H1 (cell line): ENCODE measurements at regions not wholly inside any gene's neighbourhood (a gene's known extent, or its start where the extent isn't known, plus 50 kb on each side); places are given as distances from the start of the nearest gene placed in this dataset.

Source experiments
- CTCF ChIA-PET: fragments of 300-600 bp; sonication (Branson Sonifier 250); formaldehyde crosslinking; loops from one replicate; lab custom pipeline; 2021; ENCODE audit not compliant: partially characterized antibody; lab: Charles Lee
- POLR2A ChIA-PET: fragments of 300-600 bp; sonication (Branson Sonifier 250); formaldehyde crosslinking; loops from one replicate; lab custom pipeline; 2021; ENCODE audit warnings: inconsistent platforms; ENCODE audit not compliant: partially characterized antibody; lab: Charles Lee
- DNase-seq, 2 experiments: peaks; one replicate each; pipeline versions ENCODE4 v3.0.0 to v3.0.0-alpha.2; 2010 to 2022; ENCODE audit warnings: low spot score in 2 of 2, low read depth in 1 of 2, mixed read lengths in 1 of 2
- FAIRE-seq: peaks from 2 replicates; lab custom pipeline; 2011; peaks lifted over from hg19 to GRCh38; lab: Jason Lieb, UNC
- H2AFZ ChIP-seq: 2 replicates; pipeline ENCODE4 v1.8.1; 2012; ENCODE audit warnings: low read length, inconsistent platforms
- H2AK5ac ChIP-seq: 2 replicates; pipeline ENCODE4 v1.6.1; 2013; ENCODE audit warnings: low read depth, low read length
- H2BK120ac ChIP-seq: replicated peaks from 2 replicates; pipeline ENCODE3; 2013; ENCODE audit warnings: low read depth, low read length, inconsistent platforms
- H2BK12ac ChIP-seq: 2 replicates; pipeline ENCODE4 v1.6.1; 2013; ENCODE audit warnings: low read depth, low read length
- H2BK15ac ChIP-seq: 2 replicates; pipeline ENCODE4 v1.6.1; 2013; ENCODE audit warnings: low read length
- H2BK20ac ChIP-seq: 2 replicates; pipeline ENCODE4 v1.6.1; 2013; ENCODE audit warnings: low read length
- H2BK5ac ChIP-seq: 2 replicates; pipeline ENCODE4 v1.6.1; 2013; ENCODE audit warnings: low read depth, low read length
- H3K14ac ChIP-seq: 2 replicates; pipeline ENCODE4 v1.6.1; 2013; ENCODE audit warnings: inconsistent platforms; ENCODE audit not compliant: insufficient read length
- H3K18ac ChIP-seq: 2 replicates; pipeline ENCODE4 v1.6.1; 2013; ENCODE audit warnings: low read length; ENCODE audit errors: extremely low read depth
- H3K23ac ChIP-seq: 2 replicates; pipeline ENCODE4 v1.6.1; 2013; ENCODE audit warnings: inconsistent platforms; ENCODE audit not compliant: insufficient read length
- H3K23me2 ChIP-seq: 2 replicates; pipeline ENCODE4 v1.6.1; 2013; ENCODE audit warnings: low read depth, low read length
- H3K27ac ChIP-seq: 2 replicates; pipeline ENCODE4 v1.6.1; 2011; ENCODE audit warnings: low read depth, low read length, inconsistent platforms
- H3K27me3 ChIP-seq, 4 experiments: replicated peaks in 1 of 4; 1 replicate in 1 of 4; 2 replicates in 3 of 4; pipeline versions ENCODE4 v1.6.1 to v1.8.1; 2011 to 2013; ENCODE audit warnings: low read length in 3 of 4, mild to moderate bottlenecking in 3 of 4, inconsistent platforms in 2 of 4, mixed read lengths in 2 of 4, moderate library complexity in 1 of 4; ENCODE audit not compliant: control insufficient read depth in 3 of 4, insufficient read depth in 3 of 4; ENCODE audit errors: extremely low read depth in 1 of 4
- H3K36me3 ChIP-seq, 4 experiments: 2 replicates each; pipeline versions ENCODE4 v1.6.1 to v1.8.1; 2011 to 2013; ENCODE audit warnings: mild to moderate bottlenecking in 4 of 4, low read length in 3 of 4, moderate library complexity in 2 of 4, control low read depth in 1 of 4, inconsistent platforms in 1 of 4; ENCODE audit not compliant: insufficient read depth in 4 of 4, control insufficient read depth in 2 of 4
- H3K4ac ChIP-seq: replicated peaks from 2 replicates; pipeline ENCODE3; 2013; ENCODE audit warnings: low read length, low read depth, mixed read lengths, inconsistent platforms; ENCODE audit not compliant: insufficient read length
- H3K4me1 ChIP-seq, 4 experiments: replicated peaks in 1 of 4; 1 replicate in 1 of 4; 2 replicates in 3 of 4; pipeline versions ENCODE4 v1.6.1 to v1.8.1; 2011 to 2013; ENCODE audit warnings: low read length in 3 of 4, inconsistent platforms in 2 of 4, mixed read lengths in 1 of 4; ENCODE audit not compliant: insufficient read depth in 4 of 4, control insufficient read depth in 3 of 4
- H3K4me2 ChIP-seq, 2 experiments: 2 replicates each; pipeline versions ENCODE4 v1.6.1 to v1.8.1; 2011 to 2013; ENCODE audit warnings: low read depth in 2 of 2, low read length in 2 of 2, control low read depth in 1 of 2, inconsistent platforms in 1 of 2, mild to moderate bottlenecking in 1 of 2; ENCODE audit not compliant: insufficient read depth in 1 of 2
- H3K4me3 ChIP-seq, 4 experiments: fragments of 200-600, 300-600 bp in 1 of 4; sonication (generic), shearing (Covaris generic), sonication (Bioruptor Twin) in 1 of 4; 2 replicates each; pipeline versions ENCODE4 v1.5.1 to v1.8.1; 2011 to 2016; ENCODE audit warnings: low read length in 4 of 4, low read depth in 3 of 4, control low read depth in 2 of 4, inconsistent platforms in 2 of 4, mild to moderate bottlenecking in 2 of 4, mixed read lengths in 1 of 4, moderate library complexity in 1 of 4; ENCODE audit not compliant: insufficient read depth in 2 of 4; ENCODE audit errors: extremely low read depth in 1 of 4
- H3K56ac ChIP-seq: replicated peaks from 2 replicates; pipeline ENCODE3; 2013; ENCODE audit warnings: low read depth, mild to moderate bottlenecking, mixed read lengths, low read length, inconsistent platforms; ENCODE audit not compliant: insufficient read length
- H3K79me1 ChIP-seq: 2 replicates; pipeline ENCODE4 v1.6.1; 2013; ENCODE audit warnings: low read depth, low read length, control low read depth
- H3K79me2 ChIP-seq, 2 experiments: 2 replicates each; pipeline versions ENCODE4 v1.6.1 to v1.8.1; 2012 to 2013; ENCODE audit warnings: low read length in 2 of 2, mild to moderate bottlenecking in 2 of 2, inconsistent platforms in 1 of 2; ENCODE audit not compliant: insufficient read depth in 2 of 2, control insufficient read depth in 1 of 2
- H3K9ac ChIP-seq, 4 experiments: replicated peaks in 1 of 4; 1 replicate in 1 of 4; 2 replicates in 3 of 4; pipeline versions ENCODE4 v1.6.1 to v1.8.1; 2011 to 2013; ENCODE audit warnings: low read depth in 3 of 4, low read length in 3 of 4, control low read depth in 2 of 4, mild to moderate bottlenecking in 2 of 4, moderate library complexity in 2 of 4, inconsistent platforms in 1 of 4; ENCODE audit errors: extremely low read depth in 1 of 4
- H3K9me3 ChIP-seq, 2 experiments: 2 replicates each; pipeline versions ENCODE4 v1.6.1 to v1.8.1; 2012 to 2013; ENCODE audit warnings: mild to moderate bottlenecking in 2 of 2, moderate library complexity in 2 of 2, control low read depth in 1 of 2, inconsistent platforms in 1 of 2, low read depth in 1 of 2, low read length in 1 of 2, mixed read lengths in 1 of 2; ENCODE audit not compliant: insufficient read depth in 2 of 2
- H4K20me1 ChIP-seq, 2 experiments: replicated peaks in 1 of 2; 2 replicates each; pipeline versions ENCODE3 to v1.8.1; 2011 to 2013; ENCODE audit warnings: inconsistent platforms in 2 of 2, low read length in 2 of 2, mild to moderate bottlenecking in 1 of 2; ENCODE audit not compliant: insufficient read depth in 2 of 2, control insufficient read depth in 1 of 2
- H4K5ac ChIP-seq: 2 replicates; pipeline ENCODE4 v1.6.1; 2013; ENCODE audit warnings: low read length, low read depth, mixed read lengths, inconsistent platforms; ENCODE audit not compliant: insufficient read length
- H4K8ac ChIP-seq: 2 replicates; pipeline ENCODE4 v1.8.0; 2013; ENCODE audit warnings: mild to moderate bottlenecking, moderate library complexity, low read length, inconsistent platforms; ENCODE audit not compliant: insufficient read depth; ENCODE audit errors: extremely low read depth
- H4K91ac ChIP-seq: replicated peaks from 2 replicates; pipeline ENCODE3; 2013; ENCODE audit warnings: low read length, mixed read lengths, inconsistent platforms; ENCODE audit not compliant: insufficient read length
- TAF7 ChIP-seq: optimal IDR thresholded peaks from 2 replicates; pipeline ENCODE3; 2011; ENCODE audit warnings: low read depth, mild to moderate bottlenecking, inconsistent platforms, low read length, moderate library complexity, borderline replicate concordance
- TEAD4 ChIP-seq: IDR thresholded peaks from 2 replicates; pipeline ENCODE4 v1.6.1; 2012; ENCODE audit warnings: low read depth, low read length, inconsistent platforms, mixed read lengths
- USF2 ChIP-seq: IDR thresholded peaks from 2 replicates; pipeline ENCODE4 v1.6.1; 2011; ENCODE audit warnings: low read length, improper control_type of control experiment
- WGBS, 2 experiments: shearing (Covaris generic) in 1 of 2; methylation state at CpG; one replicate each; pipeline versions ENCODE4 v1.1.6 to v1.1.7; 2013 to 2015; ENCODE audit warnings: low lambda C conversion rate in 2 of 2, mixed read lengths in 2 of 2, inconsistent platforms in 1 of 2, low coverage in 1 of 2, missing lambda C conversion rate in 1 of 2; ENCODE audit not compliant: insufficient replicate concordance in 2 of 2, insufficient coverage in 1 of 2, insufficient read length in 1 of 2; ENCODE audit errors: extremely low coverage in 1 of 2, missing lambda C conversion rate in 1 of 2; 5-methylcytosine and 5-hydroxymethylcytosine counted together

GRCh38 chr4:183380901-183381300, 58.7 kb upstream of the CLDN24 start:
- FAIRE-seq (no peak), DNase-seq (no peak)
- no peak overlapping the region for H3K4me2 ChIP-seq
- no peak overlapping the region for H4K91ac ChIP-seq
- TF ChIP-seq TEAD4, result no peak
- TF ChIP-seq TAF7, result no peak
- TF ChIP-seq USF2, result no peak
- H2AK5ac ChIP-seq, result no peak overlapping the region
- no peak overlapping the region for H3K23ac ChIP-seq
- ChIA-PET CTCF (interaction anchor here (1.5 kb wide), 1 partner anchor 18 kb away, joined by 3 read pairs; no protein-coding TSS in a partner anchor), POLR2A (interaction anchor here (1.4 kb wide), 1 partner anchor 22 kb away, joined by 3 read pairs; no protein-coding TSS in a partner anchor)
- H3K27ac ChIP-seq, result no peak overlapping the region
- H2BK12ac ChIP-seq, result no peak overlapping the region
- 95% methylated on average over 4 of the region's 4 CpGs; no CpG with 5 or more reads in 1 of the 2 experiments for WGBS, 2 experiments
- H2AFZ ChIP-seq, result no peak overlapping the region
- H2BK15ac ChIP-seq, result no peak overlapping the region
- H3K4ac ChIP-seq, result no peak overlapping the region
- no peak overlapping the region for H2BK5ac ChIP-seq
- H4K5ac ChIP-seq, result no peak overlapping the region
- H3K9me3 ChIP-seq, result peaks cover 12 to 16% of the 10 kb centered on the region in 2 experiments
- no peaks in the 10 kb centered on the region; a peak in 1 of 7 replicates for H3K4me1 ChIP-seq
- H3K14ac ChIP-seq, result no peak overlapping the region
- H3K36me3 ChIP-seq, result no peaks in the 10 kb centered on the region
- no peak overlapping the region for H3K9ac ChIP-seq
- H3K18ac ChIP-seq, result no peak overlapping the region
- no peaks in the 10 kb centered on the region for H3K23me2 ChIP-seq
- no peak overlapping the region for H2BK20ac ChIP-seq
- no peaks in the 10 kb centered on the region for H4K20me1 ChIP-seq
- no peak overlapping the region for H3K4me3 ChIP-seq
- no peak overlapping the region for H4K8ac ChIP-seq
- H3K79me2 ChIP-seq, result no peaks in the 10 kb centered on the region
- H3K56ac ChIP-seq, result no peak overlapping the region
- no peaks in the 10 kb centered on the region for H3K27me3 ChIP-seq
- no peaks in the 10 kb centered on the region for H3K79me1 ChIP-seq
- no peak overlapping the region for H2BK120ac ChIP-seq
